PFSK-1 (cell line): ENCODE measurements at regions not wholly inside any gene's neighbourhood (a gene's known extent, or its start where the extent isn't known, plus 50 kb on each side); places are given as distances from the start of the nearest gene placed in this dataset.

ENCODE experiments used
- POLR2AphosphoS5 ChIP-seq: IDR thresholded peaks from 2 replicates; pipeline ENCODE4 v1.6.1; 2012; ENCODE audit warnings: low read depth, mild to moderate bottlenecking, control low read depth, low read length, moderate library complexity
- TF ChIP-seq, protein P1 (sequence below), 2 experiments: IDR thresholded peaks; 2 replicates each; pipeline versions ENCODE4 v1.6.1 to v1.8.0; 2011 to 2012; ENCODE audit warnings: low read depth in 2 of 2, low read length in 2 of 2, control low read depth in 1 of 2, inconsistent platforms in 1 of 2, mild to moderate bottlenecking in 1 of 2, moderate library complexity in 1 of 2; ENCODE audit not compliant: insufficient read depth in 1 of 2

DNA sequence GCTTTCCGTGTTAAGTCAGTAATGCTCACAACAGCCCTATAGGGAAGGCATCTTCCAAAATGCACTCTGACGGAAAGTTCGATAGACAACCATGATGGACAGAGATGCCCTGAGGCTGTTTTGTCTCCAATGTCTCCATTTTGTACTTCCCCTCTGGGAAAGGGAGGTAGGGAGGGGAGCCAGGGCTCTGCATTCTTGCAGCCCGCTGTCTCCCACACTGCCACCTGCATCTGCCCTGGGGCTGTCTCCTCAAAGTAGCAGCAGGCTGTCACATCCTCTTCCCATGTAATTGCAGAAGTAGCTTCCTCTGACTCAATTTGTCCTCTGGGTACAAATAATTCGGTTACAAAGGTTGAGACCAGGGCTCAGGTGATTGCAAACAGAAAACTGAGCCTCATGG, 131.4 kb downstream of the GPAM start:
- TF ChIP-seq POLR2AphosphoS5: no peak
- TF ChIP-seq, protein P1, sequence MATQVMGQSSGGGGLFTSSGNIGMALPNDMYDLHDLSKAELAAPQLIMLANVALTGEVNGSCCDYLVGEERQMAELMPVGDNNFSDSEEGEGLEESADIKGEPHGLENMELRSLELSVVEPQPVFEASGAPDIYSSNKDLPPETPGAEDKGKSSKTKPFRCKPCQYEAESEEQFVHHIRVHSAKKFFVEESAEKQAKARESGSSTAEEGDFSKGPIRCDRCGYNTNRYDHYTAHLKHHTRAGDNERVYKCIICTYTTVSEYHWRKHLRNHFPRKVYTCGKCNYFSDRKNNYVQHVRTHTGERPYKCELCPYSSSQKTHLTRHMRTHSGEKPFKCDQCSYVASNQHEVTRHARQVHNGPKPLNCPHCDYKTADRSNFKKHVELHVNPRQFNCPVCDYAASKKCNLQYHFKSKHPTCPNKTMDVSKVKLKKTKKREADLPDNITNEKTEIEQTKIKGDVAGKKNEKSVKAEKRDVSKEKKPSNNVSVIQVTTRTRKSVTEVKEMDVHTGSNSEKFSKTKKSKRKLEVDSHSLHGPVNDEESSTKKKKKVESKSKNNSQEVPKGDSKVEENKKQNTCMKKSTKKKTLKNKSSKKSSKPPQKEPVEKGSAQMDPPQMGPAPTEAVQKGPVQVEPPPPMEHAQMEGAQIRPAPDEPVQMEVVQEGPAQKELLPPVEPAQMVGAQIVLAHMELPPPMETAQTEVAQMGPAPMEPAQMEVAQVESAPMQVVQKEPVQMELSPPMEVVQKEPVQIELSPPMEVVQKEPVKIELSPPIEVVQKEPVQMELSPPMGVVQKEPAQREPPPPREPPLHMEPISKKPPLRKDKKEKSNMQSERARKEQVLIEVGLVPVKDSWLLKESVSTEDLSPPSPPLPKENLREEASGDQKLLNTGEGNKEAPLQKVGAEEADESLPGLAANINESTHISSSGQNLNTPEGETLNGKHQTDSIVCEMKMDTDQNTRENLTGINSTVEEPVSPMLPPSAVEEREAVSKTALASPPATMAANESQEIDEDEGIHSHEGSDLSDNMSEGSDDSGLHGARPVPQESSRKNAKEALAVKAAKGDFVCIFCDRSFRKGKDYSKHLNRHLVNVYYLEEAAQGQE (IDR thresholded peaks at IDR 0.05; ENCODE audit: insufficient read depth in 1 of 2, low read depth in 2 of 2, low read length in 2 of 2): no peak
